C4-2B (cell line): ENCODE measurements at regions not wholly inside any gene's neighbourhood (a gene's known extent, or its start where the extent isn't known, plus 50 kb on each side); places are given as distances from the start of the nearest gene placed in this dataset.

ENCODE experiments used
- H3K27ac ChIP-seq: fragments of 450-650 bp; 2 replicates; pipeline ENCODE4 v1.5.1; 2017
- ZFX ChIP-seq: fragments of 450-650 bp; IDR thresholded peaks from 2 replicates; pipeline ENCODE4 v1.6.1; 2017
- TF ChIP-seq, protein P1 (sequence below): fragments of 450-650 bp; conservative IDR thresholded peaks from 2 replicates; pipeline ENCODE4 v1.5.1; 2017; ENCODE audit warnings: mild to moderate bottlenecking

- TF ChIP-seq, protein P1, sequence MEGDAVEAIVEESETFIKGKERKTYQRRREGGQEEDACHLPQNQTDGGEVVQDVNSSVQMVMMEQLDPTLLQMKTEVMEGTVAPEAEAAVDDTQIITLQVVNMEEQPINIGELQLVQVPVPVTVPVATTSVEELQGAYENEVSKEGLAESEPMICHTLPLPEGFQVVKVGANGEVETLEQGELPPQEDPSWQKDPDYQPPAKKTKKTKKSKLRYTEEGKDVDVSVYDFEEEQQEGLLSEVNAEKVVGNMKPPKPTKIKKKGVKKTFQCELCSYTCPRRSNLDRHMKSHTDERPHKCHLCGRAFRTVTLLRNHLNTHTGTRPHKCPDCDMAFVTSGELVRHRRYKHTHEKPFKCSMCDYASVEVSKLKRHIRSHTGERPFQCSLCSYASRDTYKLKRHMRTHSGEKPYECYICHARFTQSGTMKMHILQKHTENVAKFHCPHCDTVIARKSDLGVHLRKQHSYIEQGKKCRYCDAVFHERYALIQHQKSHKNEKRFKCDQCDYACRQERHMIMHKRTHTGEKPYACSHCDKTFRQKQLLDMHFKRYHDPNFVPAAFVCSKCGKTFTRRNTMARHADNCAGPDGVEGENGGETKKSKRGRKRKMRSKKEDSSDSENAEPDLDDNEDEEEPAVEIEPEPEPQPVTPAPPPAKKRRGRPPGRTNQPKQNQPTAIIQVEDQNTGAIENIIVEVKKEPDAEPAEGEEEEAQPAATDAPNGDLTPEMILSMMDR = no peak
- no peak overlapping the region for H3K27ac ChIP-seq
Measured at GRCh38 chr3:176969066-176969465, 228.2 kb downstream of the TBL1XR1 start.

GRCh38 chr3:176968631-176969030, 228.7 kb downstream of the TBL1XR1 start:
- TF ChIP-seq, protein P1 = no peak
- no peak for TF ChIP-seq ZFX
- no peak overlapping the region for H3K27ac ChIP-seq

GRCh38 chr3:176967522-176967921, 229.8 kb downstream of the TBL1XR1 start:
- no peak overlapping the region for H3K27ac ChIP-seq
- TF ChIP-seq, protein P1 = no peak
- TF ChIP-seq ZFX = no peak

GRCh38 chr3:176964661-176965060, 232.6 kb downstream of the TBL1XR1 start:
- no peak overlapping the region for H3K27ac ChIP-seq
- TF ChIP-seq ZFX = no peak
- TF ChIP-seq, protein P1 = no peak

GRCh38 chr3:176961916-176962315, 235.4 kb downstream of the TBL1XR1 start:
- TF ChIP-seq, protein P1 = no peak
- H3K27ac ChIP-seq = no peak overlapping the region

DNA sequence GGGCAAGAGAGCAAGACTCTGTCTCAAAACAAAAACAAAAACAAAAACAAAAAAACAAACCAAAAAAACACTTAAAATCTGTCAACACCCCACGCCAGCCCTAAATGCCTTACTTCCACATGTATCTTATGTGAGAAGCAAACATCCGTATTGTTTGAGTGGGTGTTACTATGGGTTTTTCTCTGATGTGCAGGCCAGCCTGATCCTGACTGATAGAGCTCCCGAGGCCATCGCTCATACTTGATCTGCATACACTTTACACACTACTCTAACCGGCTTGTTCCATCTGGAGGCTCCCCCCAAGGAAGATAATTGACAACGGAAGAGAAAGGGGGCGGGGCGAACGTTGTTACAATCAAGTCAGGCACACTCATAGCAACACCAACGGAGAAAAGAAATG, 237.4 kb downstream of the TBL1XR1 start:
- H3K27ac ChIP-seq = no peak overlapping the region
- TF ChIP-seq ZFX = no peak
- TF ChIP-seq, protein P1 = no peak

DNA sequence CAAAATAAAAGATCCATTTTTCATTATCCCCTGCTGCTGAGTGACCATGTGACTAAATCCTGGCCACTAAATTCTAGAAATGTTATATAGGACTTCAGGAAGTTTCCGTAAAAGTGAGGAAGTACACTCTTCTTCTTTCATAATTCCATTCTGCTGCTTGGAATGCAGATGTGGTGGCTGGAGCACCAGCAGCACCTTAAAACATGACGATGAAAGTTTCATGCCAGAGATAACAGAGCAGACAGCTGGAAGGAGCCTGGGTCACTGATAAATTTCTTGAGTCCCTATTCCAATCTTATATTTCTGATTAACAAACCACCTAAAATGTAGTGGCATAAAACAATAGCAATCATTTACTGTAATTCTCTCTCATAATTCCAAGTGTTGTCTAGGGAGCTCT, 238.7 kb downstream of the TBL1XR1 start:
- TF ChIP-seq ZFX = no peak
- TF ChIP-seq, protein P1 = no peak
- no peak overlapping the region for H3K27ac ChIP-seq
